Left kidney (tissue), 1 donor: ENCODE measurements at regions not wholly inside any gene's neighbourhood (a gene's known extent, or its start where the extent isn't known, plus 50 kb on each side); places are given as distances from the start of the nearest gene placed in this dataset.
"Not testable (repeated sequence)": the region's sequence is repeated elsewhere in the genome, so short reads cannot be mapped to it uniquely, and the experiment has no call there.

Experiments
- DNase-seq: peaks from one replicate; pipeline ENCODE4 v3.0.0-alpha.2; 2013

DNA sequence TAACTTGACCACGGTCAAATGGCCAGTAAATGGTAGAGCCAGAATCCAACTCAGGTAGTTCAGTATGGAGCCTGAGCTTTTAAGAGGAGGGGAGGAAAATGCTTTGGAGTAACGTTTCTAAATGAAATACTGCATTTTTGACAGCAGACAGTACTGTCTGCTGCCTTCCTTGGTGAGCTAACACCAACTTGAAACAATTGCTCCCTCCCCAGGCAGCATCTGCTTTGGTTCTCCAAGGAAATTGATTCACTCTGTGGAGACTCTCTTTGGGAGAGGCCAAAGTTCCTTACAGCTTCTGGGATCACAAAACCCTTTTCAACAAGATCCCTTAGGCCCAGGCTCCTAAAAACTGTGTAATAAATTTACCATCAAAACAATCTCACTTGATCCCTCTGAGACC lies 75.2 kb upstream of the SSBP2 start:
- no peak for DNase-seq

DNA sequence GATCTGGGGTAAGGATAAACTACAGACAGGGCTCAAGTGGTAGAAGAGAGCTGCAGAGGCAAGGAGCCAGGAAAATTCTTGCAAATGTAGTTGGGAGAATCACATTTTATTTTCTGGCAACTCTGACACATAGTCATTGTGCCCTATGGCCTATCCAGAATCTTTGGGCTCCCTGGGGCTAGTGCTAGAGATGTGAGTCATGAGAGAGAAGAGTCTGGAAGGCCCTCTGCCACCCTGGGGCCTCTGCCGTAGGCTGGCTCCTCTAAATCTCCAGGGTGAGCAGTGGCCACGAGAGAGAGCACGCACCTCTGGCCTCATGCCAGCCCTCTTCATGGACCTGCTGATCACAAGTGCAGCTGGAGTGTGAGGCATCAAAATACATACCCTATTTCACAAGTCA lies 74.3 kb upstream of the SSBP2 start:
- DNase-seq = no peak

DNA sequence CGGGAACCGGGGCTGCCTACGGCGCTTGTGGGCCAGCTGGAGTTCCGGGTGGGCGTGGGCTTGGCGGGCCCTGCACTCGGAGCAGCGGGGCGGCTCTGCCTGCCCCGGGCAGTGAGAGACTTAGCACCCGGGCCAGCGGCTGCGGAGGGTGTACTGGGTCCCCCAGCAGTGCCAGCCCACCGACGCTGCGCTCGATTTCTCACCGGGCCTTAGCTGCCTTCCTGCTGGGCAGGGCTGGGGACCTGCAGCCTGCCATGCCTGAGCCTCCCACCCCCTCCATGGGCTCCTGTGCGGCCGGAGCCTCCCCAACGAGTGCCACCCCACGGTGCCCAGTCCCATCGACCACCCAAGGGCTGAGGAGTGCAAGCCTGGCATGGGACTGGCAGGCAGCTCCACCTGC lies 72.8 kb upstream of the SSBP2 start:
- DNase-seq = not testable (repeated sequence)

DNA sequence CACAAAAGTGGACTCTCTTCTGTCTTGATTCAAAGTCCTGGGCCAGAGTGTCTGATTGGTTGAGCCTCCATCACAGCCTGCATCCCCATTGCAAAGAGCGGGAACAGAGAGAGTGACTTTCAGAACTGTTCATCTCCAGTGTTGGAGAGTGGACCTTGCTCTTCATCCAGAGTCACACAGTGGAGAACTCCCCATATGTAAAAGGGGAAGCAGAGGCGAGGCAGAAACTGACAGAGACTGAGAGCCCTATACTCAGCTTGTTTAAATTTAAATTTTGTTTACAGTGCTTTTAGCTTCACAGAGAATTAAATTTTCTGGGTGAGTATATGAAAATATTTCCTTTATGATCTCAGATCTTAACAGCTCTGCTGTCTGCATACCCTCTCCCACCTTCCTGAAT lies 70.0 kb upstream of the SSBP2 start:
- no peak for DNase-seq

DNA sequence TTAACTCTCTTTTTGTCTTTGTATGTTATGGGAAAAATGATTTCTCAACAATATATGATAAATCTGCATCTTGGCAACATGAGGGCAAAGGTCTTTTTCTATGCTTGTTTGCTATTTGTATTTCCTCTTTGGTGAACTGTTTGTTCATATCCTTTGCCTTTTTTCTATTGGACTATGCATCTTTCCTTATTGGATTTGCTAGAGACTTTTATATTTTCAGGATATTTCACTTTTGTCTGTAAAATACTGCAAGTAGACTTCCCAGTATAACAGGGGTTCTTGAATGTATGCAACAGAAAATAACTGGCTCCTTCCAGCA lies 69.4 kb upstream of the SSBP2 start:
- DNase-seq = no peak

DNA sequence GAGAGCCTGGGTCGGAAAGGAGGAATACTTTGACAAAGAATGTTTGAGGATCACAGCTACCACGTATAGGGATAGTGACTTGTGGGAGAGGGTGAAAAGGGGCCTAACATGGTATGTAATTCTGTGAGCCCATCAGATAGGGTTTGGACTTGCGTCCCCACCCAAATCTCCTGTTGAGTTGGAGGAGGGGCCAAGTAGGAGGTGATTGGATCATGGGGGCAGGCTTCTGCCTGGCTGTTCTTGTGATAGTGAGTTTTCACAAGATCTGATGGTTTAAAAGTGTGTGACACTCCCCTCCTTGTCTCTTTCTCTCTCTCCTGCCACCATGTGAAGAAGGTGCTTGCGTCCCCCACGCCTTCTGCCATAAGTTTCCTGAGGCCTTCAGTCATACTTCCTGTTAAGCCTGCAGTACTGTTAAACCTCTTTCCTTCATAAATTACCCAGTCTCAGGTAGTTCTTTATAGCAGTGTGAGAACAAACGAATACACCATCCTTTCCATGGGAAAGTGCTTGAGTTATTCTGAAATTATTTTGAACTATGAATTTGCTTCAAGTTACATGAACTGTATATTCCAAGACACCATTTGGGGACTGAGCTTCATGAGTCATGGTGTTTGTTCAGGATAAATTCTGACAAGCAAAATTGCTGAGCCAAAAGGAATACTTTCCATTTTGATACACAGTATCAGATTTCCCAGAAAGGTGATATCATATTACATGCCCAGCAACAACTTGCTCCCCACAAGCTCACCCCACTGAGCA lies 68.8 kb upstream of the SSBP2 start:
- DNase-seq = no peak

DNA sequence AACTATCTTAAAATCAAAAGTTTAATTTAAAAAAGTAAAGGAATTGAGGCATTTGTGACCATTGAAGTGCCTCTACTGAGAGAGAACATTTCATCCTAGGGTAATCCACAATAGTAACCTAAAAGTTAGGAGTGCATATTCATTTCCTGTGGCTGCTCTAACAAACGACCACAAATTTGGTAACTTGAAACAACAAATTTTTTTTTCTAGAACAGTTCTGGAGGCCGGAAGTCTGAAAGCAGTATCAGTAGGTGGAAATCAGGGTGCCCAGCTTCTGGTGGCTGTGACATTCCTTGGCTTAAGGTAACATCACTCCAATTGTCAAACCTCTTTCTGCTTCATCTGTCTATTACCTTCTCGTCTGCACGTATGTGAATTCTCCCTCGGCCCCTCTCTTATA lies 67.1 kb upstream of the SSBP2 start:
- no peak for DNase-seq

DNA sequence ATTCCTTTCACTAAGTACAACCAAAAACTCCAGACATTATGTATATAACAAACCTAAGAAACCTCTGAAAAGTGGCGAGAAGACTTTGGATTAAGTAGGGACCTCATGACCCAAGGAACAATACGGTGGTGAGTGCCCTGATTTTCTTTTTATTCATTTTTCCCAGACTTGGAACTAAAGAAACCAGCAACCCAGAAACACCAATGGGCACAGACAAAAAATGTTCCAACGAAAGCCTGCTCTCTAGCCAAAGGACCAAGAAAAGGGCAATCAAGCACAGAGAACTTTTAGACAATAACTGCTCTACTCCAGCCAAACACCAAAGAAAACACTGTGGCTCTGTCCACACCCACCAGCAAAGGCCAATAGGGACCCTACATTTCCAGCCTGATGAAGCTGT lies 66.2 kb upstream of the SSBP2 start:
- DNase-seq = no peak

DNA sequence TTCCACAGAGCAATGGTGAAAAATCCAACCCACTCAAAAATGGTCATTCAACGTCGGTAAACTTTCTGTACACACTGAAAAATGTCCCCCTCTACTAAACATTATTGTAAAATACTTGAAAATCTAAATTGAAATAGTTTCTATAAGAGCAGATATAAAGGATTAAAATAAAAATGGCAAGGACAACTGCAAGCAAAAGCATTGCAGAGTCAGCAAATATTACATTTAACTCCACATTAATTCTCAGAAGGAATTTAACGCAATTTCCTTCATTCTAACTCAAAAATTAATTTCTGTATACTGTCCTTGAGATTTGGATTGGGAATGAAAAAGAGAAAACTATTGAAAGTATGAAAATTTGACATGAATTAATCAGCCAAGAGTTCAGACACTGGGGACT lies 64.4 kb upstream of the SSBP2 start:
- DNase-seq = no peak

DNA sequence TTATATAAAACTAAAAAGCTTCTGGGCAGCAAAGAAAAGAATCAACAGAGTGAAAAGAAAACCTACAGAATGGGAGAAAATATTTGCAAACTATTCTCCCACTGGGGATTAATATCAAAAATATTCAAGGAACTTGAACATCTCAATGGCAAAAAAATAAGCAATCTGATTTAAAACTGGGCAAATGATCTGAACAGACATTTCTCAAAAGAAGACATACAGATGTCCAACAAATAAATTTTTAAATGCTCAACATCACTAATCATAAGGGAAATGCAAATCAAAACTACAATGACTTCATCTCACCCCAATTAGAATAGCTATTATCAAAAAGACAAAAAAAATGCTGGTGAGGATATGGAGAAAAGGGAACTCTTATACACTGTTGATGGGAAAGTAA lies 57.2 kb upstream of the SSBP2 start:
- DNase-seq = no peak

DNA sequence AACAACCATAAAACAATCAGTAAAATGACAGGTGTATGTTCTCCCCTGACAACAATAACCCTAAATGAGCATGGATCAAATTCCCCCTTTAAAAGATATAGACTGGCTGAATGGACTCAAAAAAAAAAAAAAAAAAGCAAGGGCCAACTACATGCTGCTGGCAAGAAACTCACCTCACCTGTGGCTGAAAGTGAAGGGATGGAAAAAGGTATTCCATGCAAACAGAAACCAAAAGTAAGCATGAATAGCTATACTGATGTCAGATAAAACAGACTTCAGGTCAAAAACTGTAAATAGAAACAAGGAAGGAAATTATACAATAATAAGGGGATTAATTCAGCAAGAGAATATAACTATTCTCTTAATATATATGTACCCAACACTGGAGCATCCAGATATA lies 54.2 kb upstream of the SSBP2 start:
- no peak for DNase-seq

DNA sequence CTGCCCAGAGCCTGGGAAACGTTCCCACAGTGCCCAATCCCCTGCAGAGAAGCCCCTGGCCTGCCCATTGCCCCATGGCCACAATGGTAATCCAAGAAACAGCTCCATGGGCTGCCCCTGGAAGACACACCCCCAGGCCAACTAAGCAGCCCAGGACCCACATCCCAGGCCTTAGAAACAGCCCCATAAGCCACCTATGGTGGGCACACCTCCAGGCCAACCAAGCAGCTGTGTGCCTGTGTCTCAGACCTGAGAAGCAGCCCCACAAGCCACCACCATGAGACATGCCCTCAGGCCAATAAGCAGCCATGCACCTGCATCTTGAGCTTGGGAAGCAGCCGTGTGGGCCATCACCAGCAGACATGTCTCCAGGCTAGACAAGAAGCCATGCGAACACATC lies 52.9 kb upstream of the SSBP2 start:
- DNase-seq = no peak

DNA sequence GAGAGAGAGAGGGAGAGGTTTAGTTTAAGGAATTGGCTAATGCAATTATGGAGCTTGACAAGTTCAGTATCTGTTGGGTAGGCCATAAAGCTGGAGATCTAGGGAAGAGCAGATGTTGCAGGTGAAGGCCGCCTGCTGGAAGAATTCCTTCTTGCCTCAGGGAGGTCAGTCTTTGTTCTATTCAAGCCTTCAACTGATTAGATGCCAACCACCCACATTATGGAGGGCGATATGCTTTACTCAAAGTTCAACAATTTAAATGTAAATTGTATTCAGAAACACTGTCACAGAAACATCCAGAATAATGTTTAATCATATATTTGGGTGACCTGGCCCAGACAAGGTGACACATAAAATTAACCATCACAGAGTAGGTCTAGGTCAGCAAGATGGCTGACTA lies 51.7 kb upstream of the SSBP2 start:
- no peak for DNase-seq

DNA sequence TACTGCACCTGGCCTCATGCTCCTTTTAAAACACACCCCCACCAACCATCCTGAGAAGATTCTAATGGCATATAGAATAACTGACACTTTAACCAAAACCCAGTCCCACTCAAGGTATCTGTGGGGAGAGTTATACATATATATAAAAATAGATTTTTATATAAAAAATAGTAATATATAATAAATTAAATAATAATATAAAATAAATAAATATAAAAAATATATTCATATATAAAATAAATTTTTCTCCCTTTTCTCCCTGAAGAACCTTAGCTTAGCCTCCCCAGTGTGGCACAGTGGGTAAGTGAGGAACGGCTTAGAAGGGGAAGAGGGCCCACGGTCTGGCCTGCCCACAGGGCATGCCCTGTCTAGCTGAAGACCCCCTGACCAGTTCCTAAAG lies 51.1 kb upstream of the SSBP2 start:
- no peak for DNase-seq

DNA sequence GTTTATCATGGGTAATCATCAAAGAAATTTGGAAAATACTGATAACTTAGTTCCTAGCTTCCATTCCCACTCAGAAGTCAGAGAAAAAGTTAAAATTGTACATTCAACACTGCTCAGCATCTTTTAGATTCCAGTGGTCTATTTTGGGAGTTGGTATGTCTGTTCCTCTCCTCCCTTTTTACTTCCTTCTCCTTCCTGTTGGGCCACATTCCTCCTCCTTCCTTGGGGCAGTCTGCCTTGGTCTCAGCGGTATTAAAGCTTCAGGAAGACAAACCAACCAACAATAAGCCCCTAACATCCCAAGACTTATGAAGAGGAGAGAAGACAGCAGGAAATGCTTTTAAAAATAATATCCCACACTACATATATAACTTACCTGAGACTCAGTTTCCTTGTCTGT lies 49.9 kb upstream of the SSBP2 start:
- no peak for DNase-seq
